ENCODE measurements at regions not wholly inside any gene's neighbourhood (a gene's known extent, or its start where the extent isn't known, plus 50 kb on each side); places are given as distances from the start of the nearest gene placed in this dataset.

- Histone ChIP-seq H2AFZ (ENCODE audit: insufficient read depth, low read length, poor library complexity) (no peak overlapping the region), H3K14ac (ENCODE audit: low read length) (no peak overlapping the region), H3K4ac (ENCODE audit: low read depth, low read length) (no peak overlapping the region), H3K27me3 (ENCODE audit: insufficient read depth, low read length) (no peaks in the 10 kb centered on the region), H3K27ac (ENCODE audit: low read depth, low read length) (no peak overlapping the region), H3K79me2 (ENCODE audit: control insufficient read depth, insufficient read depth, low read length, poor library complexity) (no peaks in the 10 kb centered on the region), H3K9me3 (ENCODE audit: insufficient read depth, low read depth, low read length) (no peaks in the 10 kb centered on the region), H4K91ac (ENCODE audit: low read depth, low read length) (no peak overlapping the region), H2BK12ac (ENCODE audit: low read length) (no peak overlapping the region), H4K8ac (ENCODE audit: low read depth, low read length) (no peak overlapping the region), H3K4me1 (ENCODE audit: control insufficient read depth in 1 of 2, insufficient read depth in 2 of 2, low read length in 2 of 2) (no peaks in the 10 kb centered on the region), H3K4me2 (ENCODE audit: low read length) (no peak overlapping the region), H3K79me1 (ENCODE audit: low read length) (no peaks in the 10 kb centered on the region), H3K18ac (ENCODE audit: low read length) (no peak overlapping the region), H3K4me3 (ENCODE audit: low read depth, low read length) (no peak overlapping the region), H4K12ac (ENCODE audit: low read depth, low read length) (no peak overlapping the region), H2BK120ac (ENCODE audit: insufficient read depth, low read length, poor library complexity) (no peak overlapping the region), H3K9ac (ENCODE audit: low read length) (no peak overlapping the region), H3K36me3 (ENCODE audit: control insufficient read depth in 1 of 2, insufficient read depth in 2 of 2, low read length in 2 of 2) (no peaks in the 10 kb centered on the region), H2BK5ac (ENCODE audit: low read depth, low read length, poor library complexity) (no peak overlapping the region), H2AK5ac (ENCODE audit: low read length) (no peak overlapping the region), H3K23ac (ENCODE audit: low read length) (no peak overlapping the region)
- DNase-seq, result no peak
- no CpG with 5 or more reads among the region's 2 CpGs for WGBS (ENCODE audit: extremely low coverage, insufficient coverage, insufficient read length)
These were observed 164.7 kb downstream of the MZT1 start for GRCh38 chr13:72562686-72563085.

GRCh38 chr13:72561791-72562190 lies 165.6 kb downstream of the MZT1 start:
- H3K4ac ChIP-seq (ENCODE audit: low read depth, low read length), result no peak overlapping the region
- H3K9me3 ChIP-seq (ENCODE audit: insufficient read depth, low read depth, low read length), result no peaks in the 10 kb centered on the region
- H3K14ac ChIP-seq (ENCODE audit: low read length), result no peak overlapping the region
- H3K79me2 ChIP-seq (ENCODE audit: control insufficient read depth, insufficient read depth, low read length, poor library complexity), result no peaks in the 10 kb centered on the region
- H4K12ac ChIP-seq (ENCODE audit: low read depth, low read length), result no peak overlapping the region
- H3K4me3 ChIP-seq (ENCODE audit: low read depth, low read length), result no peak overlapping the region
- no peak overlapping the region for H2BK12ac ChIP-seq (ENCODE audit: low read length)
- WGBS (ENCODE audit: extremely low coverage, insufficient coverage, insufficient read length), result no CpG with 5 or more reads among the region's 2 CpGs
- H3K36me3 ChIP-seq (ENCODE audit: control insufficient read depth in 1 of 2, insufficient read depth in 2 of 2, low read length in 2 of 2), result no peaks in the 10 kb centered on the region
- H3K4me1 ChIP-seq (ENCODE audit: control insufficient read depth in 1 of 2, insufficient read depth in 2 of 2, low read length in 2 of 2), result no peaks in the 10 kb centered on the region
- H3K4me2 ChIP-seq (ENCODE audit: low read length), result no peak overlapping the region
- H4K91ac ChIP-seq (ENCODE audit: low read depth, low read length), result no peak overlapping the region
- no peak for DNase-seq
- H2BK120ac ChIP-seq (ENCODE audit: insufficient read depth, low read length, poor library complexity), result no peak overlapping the region
- H4K8ac ChIP-seq (ENCODE audit: low read depth, low read length), result no peak overlapping the region
- H2BK5ac ChIP-seq (ENCODE audit: low read depth, low read length, poor library complexity), result no peak overlapping the region
- no peaks in the 10 kb centered on the region for H3K79me1 ChIP-seq (ENCODE audit: low read length)
- H3K27ac ChIP-seq (ENCODE audit: low read depth, low read length), result no peak overlapping the region
- H3K23ac ChIP-seq (ENCODE audit: low read length), result no peak overlapping the region
- no peak overlapping the region for H3K9ac ChIP-seq (ENCODE audit: low read length)
- H3K18ac ChIP-seq (ENCODE audit: low read length), result no peak overlapping the region
- H2AFZ ChIP-seq (ENCODE audit: insufficient read depth, low read length, poor library complexity), result no peak overlapping the region
- H2AK5ac ChIP-seq (ENCODE audit: low read length), result no peak overlapping the region
- no peaks in the 10 kb centered on the region for H3K27me3 ChIP-seq (ENCODE audit: insufficient read depth, low read length)

GRCh38 chr13:72559716-72560115 lies 167.7 kb downstream of the MZT1 start:
- no peaks in the 10 kb centered on the region for H3K36me3 ChIP-seq (ENCODE audit: control insufficient read depth in 1 of 2, insufficient read depth in 2 of 2, low read length in 2 of 2)
- H2AFZ ChIP-seq (ENCODE audit: insufficient read depth, low read length, poor library complexity), result no peak overlapping the region
- no peak overlapping the region for H3K27ac ChIP-seq (ENCODE audit: low read depth, low read length)
- no peak overlapping the region for H2BK120ac ChIP-seq (ENCODE audit: insufficient read depth, low read length, poor library complexity)
- H3K9me3 ChIP-seq (ENCODE audit: insufficient read depth, low read depth, low read length), result no peaks in the 10 kb centered on the region
- no peak overlapping the region for H3K9ac ChIP-seq (ENCODE audit: low read length)
- H3K4me2 ChIP-seq (ENCODE audit: low read length), result no peak overlapping the region
- no peak overlapping the region for H3K4ac ChIP-seq (ENCODE audit: low read depth, low read length)
- H3K27me3 ChIP-seq (ENCODE audit: insufficient read depth, low read length), result no peaks in the 10 kb centered on the region
- no peak overlapping the region for H2AK5ac ChIP-seq (ENCODE audit: low read length)
- H2BK5ac ChIP-seq (ENCODE audit: low read depth, low read length, poor library complexity), result no peak overlapping the region
- H3K18ac ChIP-seq (ENCODE audit: low read length), result no peak overlapping the region
- no peaks in the 10 kb centered on the region for H3K79me2 ChIP-seq (ENCODE audit: control insufficient read depth, insufficient read depth, low read length, poor library complexity)
- no peak overlapping the region for H4K91ac ChIP-seq (ENCODE audit: low read depth, low read length)
- no peaks in the 10 kb centered on the region for H3K4me1 ChIP-seq (ENCODE audit: control insufficient read depth in 1 of 2, insufficient read depth in 2 of 2, low read length in 2 of 2)
- no peak for DNase-seq
- H3K23ac ChIP-seq (ENCODE audit: low read length), result no peak overlapping the region
- H4K12ac ChIP-seq (ENCODE audit: low read depth, low read length), result no peak overlapping the region
- H3K14ac ChIP-seq (ENCODE audit: low read length), result no peak overlapping the region
- no peak overlapping the region for H4K8ac ChIP-seq (ENCODE audit: low read depth, low read length)
- no peak overlapping the region for H2BK12ac ChIP-seq (ENCODE audit: low read length)
- H3K79me1 ChIP-seq (ENCODE audit: low read length), result no peaks in the 10 kb centered on the region
- no CpG with 5 or more reads among the region's 2 CpGs for WGBS (ENCODE audit: extremely low coverage, insufficient coverage, insufficient read length)
- no peak overlapping the region for H3K4me3 ChIP-seq (ENCODE audit: low read depth, low read length)

GRCh38 chr13:72556945-72557344 lies 170.5 kb downstream of the MZT1 start:
- Histone ChIP-seq H3K4me2 (ENCODE audit: low read length) (no peak overlapping the region), H3K14ac (ENCODE audit: low read length) (no peak overlapping the region), H3K79me1 (ENCODE audit: low read length) (no peaks in the 10 kb centered on the region), H3K4ac (ENCODE audit: low read depth, low read length) (no peak overlapping the region), H4K8ac (ENCODE audit: low read depth, low read length) (no peak overlapping the region), H2AFZ (ENCODE audit: insufficient read depth, low read length, poor library complexity) (no peak overlapping the region), H3K9me3 (ENCODE audit: insufficient read depth, low read depth, low read length) (no peaks in the 10 kb centered on the region), H3K9ac (ENCODE audit: low read length) (no peak overlapping the region), H4K91ac (ENCODE audit: low read depth, low read length) (no peak overlapping the region), H3K18ac (ENCODE audit: low read length) (no peak overlapping the region), H3K23ac (ENCODE audit: low read length) (no peak overlapping the region), H4K12ac (ENCODE audit: low read depth, low read length) (no peak overlapping the region), H2BK5ac (ENCODE audit: low read depth, low read length, poor library complexity) (no peak overlapping the region), H3K4me3 (ENCODE audit: low read depth, low read length) (no peak overlapping the region), H3K27me3 (ENCODE audit: insufficient read depth, low read length) (no peaks in the 10 kb centered on the region), H3K36me3 (ENCODE audit: control insufficient read depth in 1 of 2, insufficient read depth in 2 of 2, low read length in 2 of 2) (no peaks in the 10 kb centered on the region), H2AK5ac (ENCODE audit: low read length) (no peak overlapping the region), H2BK12ac (ENCODE audit: low read length) (no peak overlapping the region), H3K4me1 (ENCODE audit: control insufficient read depth in 1 of 2, insufficient read depth in 2 of 2, low read length in 2 of 2) (no peaks in the 10 kb centered on the region), H2BK120ac (ENCODE audit: insufficient read depth, low read length, poor library complexity) (no peak overlapping the region), H3K27ac (ENCODE audit: low read depth, low read length) (no peak overlapping the region), H3K79me2 (ENCODE audit: control insufficient read depth, insufficient read depth, low read length, poor library complexity) (no peaks in the 10 kb centered on the region)
- no peak for DNase-seq
- WGBS (ENCODE audit: extremely low coverage, insufficient coverage, insufficient read length), result 100% methylated on average over 1 of the region's 1 CpG
